IMR-90 (cell line): ENCODE measurements at regions not wholly inside any gene's neighbourhood (a gene's known extent, or its start where the extent isn't known, plus 50 kb on each side); places are given as distances from the start of the nearest gene placed in this dataset.

Experiments used
- ATAC-seq: fragments of 200-7000 bp; cut with Tn5 transposase; 2 replicates; pipeline ENCODE4 v1.9.1; 2020; ENCODE audit warnings: low read depth, mild to moderate bottlenecking, moderate library complexity
- BruUV-seq: library from RNA; stranded (reverse); fragments of 400-500 nt; replicated peaks from 2 replicates; lab custom pipeline; 2021; lab: Mats Ljungman, UMichigan
- CTCF ChIA-PET: fragments of 300-600 bp; formaldehyde crosslinking; extraction: SDS; loops from one replicate; lab custom pipeline; 2021; ENCODE audit warnings: antibody characterized with exemption; lab: Yijun Ruan, JAX
- POLR2A ChIA-PET: fragments of 300-600 bp; sonication (Branson Sonifier 250); formaldehyde crosslinking; loops from one replicate; lab custom pipeline; 2022; ENCODE audit warnings: antibody characterized with exemption; ENCODE audit not compliant: unreplicated experiment; lab: Charles Lee
- DNase-seq: peaks from one replicate; pipeline ENCODE4 v3.0.0; 2013
- H2AFZ ChIP-seq: replicated peaks from 2 replicates; pipeline ENCODE3; 2013; ENCODE audit warnings: low read length, mild to moderate bottlenecking; ENCODE audit not compliant: poor library complexity
- H2AK5ac ChIP-seq: 2 replicates; pipeline ENCODE4 v1.6.1; 2013; ENCODE audit warnings: low read depth, low read length, inconsistent platforms
- H2AK9ac ChIP-seq: replicated peaks from 2 replicates; pipeline ENCODE3; 2013; ENCODE audit warnings: mild to moderate bottlenecking, low read depth, low read length, moderate library complexity; ENCODE audit not compliant: poor library complexity
- H2BK120ac ChIP-seq: 2 replicates; pipeline ENCODE4 v1.6.1; 2013; ENCODE audit warnings: low read depth, low read length, inconsistent platforms
- H2BK15ac ChIP-seq: 3 replicates; pipeline ENCODE4 v1.6.1; 2013; ENCODE audit warnings: low read depth, low read length, inconsistent platforms
- H2BK20ac ChIP-seq: 2 replicates; pipeline ENCODE4 v1.6.1; 2013; ENCODE audit warnings: low read depth, mild to moderate bottlenecking, inconsistent platforms, low read length, moderate library complexity
- H2BK5ac ChIP-seq: 2 replicates; pipeline ENCODE4 v1.6.1; 2013; ENCODE audit warnings: mild to moderate bottlenecking, low read depth, low read length, inconsistent platforms; ENCODE audit not compliant: poor library complexity, severe bottlenecking
- H3K14ac ChIP-seq: replicated peaks from 2 replicates; pipeline ENCODE4 v1.6.1; 2013; ENCODE audit warnings: low read depth, low read length, inconsistent platforms
- H3K18ac ChIP-seq: 2 replicates; pipeline ENCODE4 v1.6.1; 2013; ENCODE audit warnings: low read depth, low read length, control low read depth
- H3K23ac ChIP-seq: 2 replicates; pipeline ENCODE4 v1.6.1; 2013; ENCODE audit warnings: low read depth, low read length, inconsistent platforms
- H3K27ac ChIP-seq: 2 replicates; pipeline ENCODE4 v1.5.1; 2013; ENCODE audit warnings: mild to moderate bottlenecking, control low read depth, low read length; ENCODE audit not compliant: insufficient read depth
- H3K27me3 ChIP-seq: 2 replicates; pipeline ENCODE4 v1.6.1; 2013; ENCODE audit warnings: low read length; ENCODE audit not compliant: control insufficient read depth, insufficient read depth
- H3K36me3 ChIP-seq: 2 replicates; pipeline ENCODE4 v1.6.1; 2013; ENCODE audit warnings: low read length, mixed read lengths; ENCODE audit not compliant: control insufficient read depth, insufficient read depth
- H3K4ac ChIP-seq: 2 replicates; pipeline ENCODE4 v1.6.1; 2013; ENCODE audit warnings: low read depth, low read length, inconsistent platforms
- H3K4me1 ChIP-seq: 2 replicates; pipeline ENCODE4 v1.6.1; 2013; ENCODE audit warnings: low read length, mixed read lengths; ENCODE audit not compliant: control insufficient read depth, insufficient read depth
- H3K4me2 ChIP-seq: 2 replicates; pipeline ENCODE4 v1.6.1; 2013; ENCODE audit warnings: low read depth, mild to moderate bottlenecking, control low read depth, low read length, moderate library complexity
- H3K4me3 ChIP-seq: 2 replicates; pipeline ENCODE4 v1.5.1; 2013; ENCODE audit warnings: low read depth, mild to moderate bottlenecking, control low read depth, low read length, moderate library complexity; ENCODE audit not compliant: insufficient read depth
- H3K56ac ChIP-seq: 2 replicates; pipeline ENCODE4 v1.6.1; 2013; ENCODE audit warnings: low read length, inconsistent platforms; ENCODE audit not compliant: insufficient read depth; ENCODE audit errors: extremely low read depth
- H3K79me1 ChIP-seq, 2 experiments: 2 replicates each; pipeline ENCODE4 v1.6.1; 2013; ENCODE audit warnings: low read length in 2 of 2, inconsistent platforms in 1 of 2, low read depth in 1 of 2
- H3K9ac ChIP-seq: 2 replicates; pipeline ENCODE4 v1.6.1; 2013; ENCODE audit warnings: low read depth, low read length, control low read depth
- H3K9me1 ChIP-seq: 2 replicates; pipeline ENCODE4 v1.6.1; 2013; ENCODE audit warnings: low read length, inconsistent platforms; ENCODE audit not compliant: insufficient read depth
- H3K9me3 ChIP-seq: 2 replicates; pipeline ENCODE4 v1.6.1; 2013; ENCODE audit warnings: low read length; ENCODE audit not compliant: control insufficient read depth, insufficient read depth
- H4K20me1 ChIP-seq: 2 replicates; pipeline ENCODE4 v1.6.1; 2013; ENCODE audit warnings: low read length, inconsistent platforms; ENCODE audit not compliant: insufficient read depth
- H4K5ac ChIP-seq: 2 replicates; pipeline ENCODE4 v1.6.1; 2013; ENCODE audit warnings: mild to moderate bottlenecking, low read depth, low read length, control low read depth
- H4K8ac ChIP-seq, 2 experiments: 2 replicates each; pipeline ENCODE4 v1.6.1; 2013; ENCODE audit warnings: low read depth in 2 of 2, low read length in 2 of 2, control low read depth in 1 of 2, inconsistent platforms in 1 of 2
- H4K91ac ChIP-seq: 2 replicates; pipeline ENCODE4 v1.6.1; 2013; ENCODE audit warnings: low read depth, low read length, inconsistent platforms; ENCODE audit not compliant: insufficient read depth
- MAZ ChIP-seq: IDR thresholded peaks from 2 replicates; pipeline ENCODE4 v1.6.1; 2012; ENCODE audit warnings: low read depth, mild to moderate bottlenecking, low read length, improper control_type of control experiment, moderate library complexity, borderline replicate concordance
- WGBS, 2 experiments: methylation state at CpG; one replicate each; pipeline versions ENCODE4 v1.1.5 to v1.1.7; 2013; ENCODE audit warnings: missing lambda C conversion rate in 2 of 2; ENCODE audit not compliant: insufficient read length in 1 of 2; ENCODE audit errors: extremely low coverage in 2 of 2; 5-methylcytosine and 5-hydroxymethylcytosine counted together
- dilution Hi-C: fragments of 300-500 bp; cut with HindIII; formaldehyde crosslinking; loops from one replicate; pipeline ENCODE4 v1.14.3; 2018; ENCODE audit warnings: low sequenced_read_pairs; ENCODE audit not compliant: unreplicated experiment
- in situ Hi-C: fragments of 300-500 bp; cut with MboI; formaldehyde crosslinking; loops from 3 replicates; pipeline ENCODE4 v1.14.3; 2019; ENCODE audit warnings: low sequenced_read_pairs, inconsistent platforms, mixed read lengths
- intact Hi-C: fragments of 100-400 bp; cut with micrococcal nuclease; formaldehyde crosslinking; loops from 2 replicates; pipeline ENCODE4 v1.10.0; 2022

GRCh38 chr3:193023218-193023617 is 105.6 kb upstream of the MB21D2 start:
- WGBS, 2 experiments, result no CpG with 5 or more reads among the region's 1 CpG
- Histone ChIP-seq H2AK9ac (no peak overlapping the region), H4K5ac (no peak overlapping the region), H2BK5ac (no peak overlapping the region), H3K79me1 (no peaks in the 10 kb centered on the region), H2BK20ac (no peak overlapping the region), H3K27ac (no peak overlapping the region), H3K23ac (no peak overlapping the region), H3K4me3 (no peak overlapping the region), H4K91ac (no peak overlapping the region), H3K27me3 (peaks cover 3% of the 10 kb centered on the region; the same call in 1 of the 2 replicates), H3K9me1 (no peaks in the 10 kb centered on the region), H3K18ac (no peak overlapping the region), H3K9ac (no peak overlapping the region), H3K4me2 (no peak overlapping the region), H3K36me3 (no peaks in the 10 kb centered on the region), H3K9me3 (no peaks in the 10 kb centered on the region), H4K20me1 (no peaks in the 10 kb centered on the region), H4K8ac (no peak overlapping the region), H2AK5ac (no peak overlapping the region), H2BK15ac (no peak overlapping the region), H3K14ac (no peak overlapping the region), H3K56ac (no peak overlapping the region), H3K4me1 (no peaks in the 10 kb centered on the region), H2AFZ (no peak overlapping the region), H2BK120ac (no peak overlapping the region), H3K4ac (no peak overlapping the region)
- no peak for TF ChIP-seq MAZ
- POLR2A ChIA-PET, result no interaction called here
- no TSS peak for BruUV-seq
- no peak for DNase-seq
- in situ Hi-C loops (no loop called here), intact Hi-C loops (no loop called here), dilution Hi-C loops (no loop called here)
- CTCF ChIA-PET, result interaction anchor here (1.2 kb wide), 1 partner anchor 17 kb away, joined by 4 read pairs; no protein-coding TSS in a partner anchor
- ATAC-seq, result no peak
